ENCODE measurements at regions not wholly inside any gene's neighbourhood (a gene's known extent, or its start where the extent isn't known, plus 50 kb on each side); places are given as distances from the start of the nearest gene placed in this dataset.

GRCh38 chr3:76826861-76827260, 213.0 kb upstream of the ROBO2 start:
- no peaks in the 10 kb centered on the region for H3K4me1 Mint-ChIP-seq
- TF ChIP-seq CTCF (IDR thresholded peaks at IDR 0.05): no peak
- H3K9me3 Mint-ChIP-seq: peaks cover 4% of the 10 kb centered on the region
- H3K36me3 Mint-ChIP-seq (ENCODE audit: low read depth): no peaks in the 10 kb centered on the region
- intact Hi-C loops (cut with micrococcal nuclease): no loop called here
- no peak for ATAC-seq (ENCODE audit: low read depth)
- no peak for DNase-seq
- CTCF ChIA-PET: no interaction called here
- H3K4me3 Mint-ChIP-seq: no peak overlapping the region
- H3K27ac Mint-ChIP-seq: no peak overlapping the region
- POLR2A ChIA-PET: no interaction called here
- H3K27me3 Mint-ChIP-seq: no peaks in the 10 kb centered on the region

- Mint-ChIP-seq H3K27me3 (no peaks in the 10 kb centered on the region), H3K9me3 (peaks cover 4% of the 10 kb centered on the region), H3K36me3 (ENCODE audit: low read depth) (no peaks in the 10 kb centered on the region), H3K4me1 (no peaks in the 10 kb centered on the region), H3K4me3 (no peak overlapping the region), H3K27ac (no peak overlapping the region)
- intact Hi-C loops (cut with micrococcal nuclease): no loop called here
- no peak for DNase-seq
- no peak for TF ChIP-seq CTCF (IDR thresholded peaks at IDR 0.05)
- CTCF ChIA-PET: no interaction called here
- no peak for ATAC-seq (ENCODE audit: low read depth)
- POLR2A ChIA-PET: no interaction called here
These were observed 212.1 kb upstream of the ROBO2 start for GRCh38 chr3:76827701-76828226.

GRCh38 chr3:76834657-76835056, 205.2 kb upstream of the ROBO2 start:
- intact Hi-C loops (cut with micrococcal nuclease): no loop called here
- no peak overlapping the region for H3K4me3 Mint-ChIP-seq
- POLR2A ChIA-PET: no interaction called here
- no peak overlapping the region for H3K27ac Mint-ChIP-seq
- no peaks in the 10 kb centered on the region for H3K4me1 Mint-ChIP-seq
- DNase-seq: no peak
- H3K27me3 Mint-ChIP-seq: no peaks in the 10 kb centered on the region
- CTCF ChIA-PET: no interaction called here
- ATAC-seq (ENCODE audit: low read depth): no peak
- peaks cover 7% of the 10 kb centered on the region for H3K9me3 Mint-ChIP-seq
- no peak for TF ChIP-seq CTCF (IDR thresholded peaks at IDR 0.05)
- H3K36me3 Mint-ChIP-seq (ENCODE audit: low read depth): no peaks in the 10 kb centered on the region

- no peak for TF ChIP-seq CTCF (IDR thresholded peaks at IDR 0.05)
- H3K27me3 Mint-ChIP-seq: no peaks in the 10 kb centered on the region
- no peak overlapping the region for H3K4me3 Mint-ChIP-seq
- H3K4me1 Mint-ChIP-seq: no peaks in the 10 kb centered on the region
- POLR2A ChIA-PET: no interaction called here
- CTCF ChIA-PET: no interaction called here
- no peak overlapping the region for H3K27ac Mint-ChIP-seq
- DNase-seq (no peak), ATAC-seq (ENCODE audit: low read depth) (no peak)
- no peaks in the 10 kb centered on the region for H3K36me3 Mint-ChIP-seq (ENCODE audit: low read depth)
- H3K9me3 Mint-ChIP-seq: peaks cover 7% of the 10 kb centered on the region
- intact Hi-C loops (cut with micrococcal nuclease): no loop called here
These were observed 198.2 kb upstream of the ROBO2 start for GRCh38 chr3:76841747-76842146.

GRCh38 chr3:76842216-76842615, 197.7 kb upstream of the ROBO2 start:
- H3K4me3 Mint-ChIP-seq: no peak overlapping the region
- no peaks in the 10 kb centered on the region for H3K4me1 Mint-ChIP-seq
- H3K36me3 Mint-ChIP-seq (ENCODE audit: low read depth): no peaks in the 10 kb centered on the region
- intact Hi-C loops (cut with micrococcal nuclease): no loop called here
- ChIA-PET CTCF (no interaction called here), POLR2A (no interaction called here)
- no peak for ATAC-seq (ENCODE audit: low read depth)
- H3K9me3 Mint-ChIP-seq: peaks cover 7% of the 10 kb centered on the region
- DNase-seq: no peak
- H3K27ac Mint-ChIP-seq: no peak overlapping the region
- H3K27me3 Mint-ChIP-seq: no peaks in the 10 kb centered on the region
- no peak for TF ChIP-seq CTCF (IDR thresholded peaks at IDR 0.05)
